H1 (cell line): ENCODE measurements at regions not wholly inside any gene's neighbourhood (a gene's known extent, or its start where the extent isn't known, plus 50 kb on each side); places are given as distances from the start of the nearest gene placed in this dataset.

Experiments used
- CTCF ChIA-PET: fragments of 300-600 bp; sonication (Branson Sonifier 250); formaldehyde crosslinking; loops from one replicate; lab custom pipeline; 2021; ENCODE audit not compliant: partially characterized antibody; lab: Charles Lee
- POLR2A ChIA-PET: fragments of 300-600 bp; sonication (Branson Sonifier 250); formaldehyde crosslinking; loops from one replicate; lab custom pipeline; 2021; ENCODE audit warnings: inconsistent platforms; ENCODE audit not compliant: partially characterized antibody; lab: Charles Lee
- DNase-seq, 2 experiments: peaks; one replicate each; pipeline versions ENCODE4 v3.0.0 to v3.0.0-alpha.2; 2010 to 2022; ENCODE audit warnings: low spot score in 2 of 2, low read depth in 1 of 2, mixed read lengths in 1 of 2
- FAIRE-seq: peaks from 2 replicates; lab custom pipeline; 2011; peaks lifted over from hg19 to GRCh38; lab: Jason Lieb, UNC
- H2AFZ ChIP-seq: 2 replicates; pipeline ENCODE4 v1.8.1; 2012; ENCODE audit warnings: low read length, inconsistent platforms
- H2AK5ac ChIP-seq: 2 replicates; pipeline ENCODE4 v1.6.1; 2013; ENCODE audit warnings: low read depth, low read length
- H2BK120ac ChIP-seq: replicated peaks from 2 replicates; pipeline ENCODE3; 2013; ENCODE audit warnings: low read depth, low read length, inconsistent platforms
- H2BK12ac ChIP-seq: 2 replicates; pipeline ENCODE4 v1.6.1; 2013; ENCODE audit warnings: low read depth, low read length
- H2BK15ac ChIP-seq: 2 replicates; pipeline ENCODE4 v1.6.1; 2013; ENCODE audit warnings: low read length
- H2BK20ac ChIP-seq: 2 replicates; pipeline ENCODE4 v1.6.1; 2013; ENCODE audit warnings: low read length
- H2BK5ac ChIP-seq: 2 replicates; pipeline ENCODE4 v1.6.1; 2013; ENCODE audit warnings: low read depth, low read length
- H3K14ac ChIP-seq: 2 replicates; pipeline ENCODE4 v1.6.1; 2013; ENCODE audit warnings: inconsistent platforms; ENCODE audit not compliant: insufficient read length
- H3K18ac ChIP-seq: 2 replicates; pipeline ENCODE4 v1.6.1; 2013; ENCODE audit warnings: low read length; ENCODE audit errors: extremely low read depth
- H3K23ac ChIP-seq: 2 replicates; pipeline ENCODE4 v1.6.1; 2013; ENCODE audit warnings: inconsistent platforms; ENCODE audit not compliant: insufficient read length
- H3K23me2 ChIP-seq: 2 replicates; pipeline ENCODE4 v1.6.1; 2013; ENCODE audit warnings: low read depth, low read length
- H3K27ac ChIP-seq: 2 replicates; pipeline ENCODE4 v1.6.1; 2011; ENCODE audit warnings: low read depth, low read length, inconsistent platforms
- H3K27me3 ChIP-seq, 4 experiments: replicated peaks in 1 of 4; 1 replicate in 1 of 4; 2 replicates in 3 of 4; pipeline versions ENCODE4 v1.6.1 to v1.8.1; 2011 to 2013; ENCODE audit warnings: low read length in 3 of 4, mild to moderate bottlenecking in 3 of 4, inconsistent platforms in 2 of 4, mixed read lengths in 2 of 4, moderate library complexity in 1 of 4; ENCODE audit not compliant: control insufficient read depth in 3 of 4, insufficient read depth in 3 of 4; ENCODE audit errors: extremely low read depth in 1 of 4
- H3K36me3 ChIP-seq, 4 experiments: 2 replicates each; pipeline versions ENCODE4 v1.6.1 to v1.8.1; 2011 to 2013; ENCODE audit warnings: mild to moderate bottlenecking in 4 of 4, low read length in 3 of 4, moderate library complexity in 2 of 4, control low read depth in 1 of 4, inconsistent platforms in 1 of 4; ENCODE audit not compliant: insufficient read depth in 4 of 4, control insufficient read depth in 2 of 4
- H3K4ac ChIP-seq: replicated peaks from 2 replicates; pipeline ENCODE3; 2013; ENCODE audit warnings: low read length, low read depth, mixed read lengths, inconsistent platforms; ENCODE audit not compliant: insufficient read length
- H3K4me1 ChIP-seq, 4 experiments: replicated peaks in 1 of 4; 1 replicate in 1 of 4; 2 replicates in 3 of 4; pipeline versions ENCODE4 v1.6.1 to v1.8.1; 2011 to 2013; ENCODE audit warnings: low read length in 3 of 4, inconsistent platforms in 2 of 4, mixed read lengths in 1 of 4; ENCODE audit not compliant: insufficient read depth in 4 of 4, control insufficient read depth in 3 of 4
- H3K4me2 ChIP-seq, 2 experiments: 2 replicates each; pipeline versions ENCODE4 v1.6.1 to v1.8.1; 2011 to 2013; ENCODE audit warnings: low read depth in 2 of 2, low read length in 2 of 2, control low read depth in 1 of 2, inconsistent platforms in 1 of 2, mild to moderate bottlenecking in 1 of 2; ENCODE audit not compliant: insufficient read depth in 1 of 2
- H3K4me3 ChIP-seq, 4 experiments: fragments of 200-600, 300-600 bp in 1 of 4; sonication (generic), shearing (Covaris generic), sonication (Bioruptor Twin) in 1 of 4; 2 replicates each; pipeline versions ENCODE4 v1.5.1 to v1.8.1; 2011 to 2016; ENCODE audit warnings: low read length in 4 of 4, low read depth in 3 of 4, control low read depth in 2 of 4, inconsistent platforms in 2 of 4, mild to moderate bottlenecking in 2 of 4, mixed read lengths in 1 of 4, moderate library complexity in 1 of 4; ENCODE audit not compliant: insufficient read depth in 2 of 4; ENCODE audit errors: extremely low read depth in 1 of 4
- H3K56ac ChIP-seq: replicated peaks from 2 replicates; pipeline ENCODE3; 2013; ENCODE audit warnings: low read depth, mild to moderate bottlenecking, mixed read lengths, low read length, inconsistent platforms; ENCODE audit not compliant: insufficient read length
- H3K79me1 ChIP-seq: 2 replicates; pipeline ENCODE4 v1.6.1; 2013; ENCODE audit warnings: low read depth, low read length, control low read depth
- H3K79me2 ChIP-seq, 2 experiments: 2 replicates each; pipeline versions ENCODE4 v1.6.1 to v1.8.1; 2012 to 2013; ENCODE audit warnings: low read length in 2 of 2, mild to moderate bottlenecking in 2 of 2, inconsistent platforms in 1 of 2; ENCODE audit not compliant: insufficient read depth in 2 of 2, control insufficient read depth in 1 of 2
- H3K9ac ChIP-seq, 4 experiments: replicated peaks in 1 of 4; 1 replicate in 1 of 4; 2 replicates in 3 of 4; pipeline versions ENCODE4 v1.6.1 to v1.8.1; 2011 to 2013; ENCODE audit warnings: low read depth in 3 of 4, low read length in 3 of 4, control low read depth in 2 of 4, mild to moderate bottlenecking in 2 of 4, moderate library complexity in 2 of 4, inconsistent platforms in 1 of 4; ENCODE audit errors: extremely low read depth in 1 of 4
- H3K9me3 ChIP-seq, 2 experiments: 2 replicates each; pipeline versions ENCODE4 v1.6.1 to v1.8.1; 2012 to 2013; ENCODE audit warnings: mild to moderate bottlenecking in 2 of 2, moderate library complexity in 2 of 2, control low read depth in 1 of 2, inconsistent platforms in 1 of 2, low read depth in 1 of 2, low read length in 1 of 2, mixed read lengths in 1 of 2; ENCODE audit not compliant: insufficient read depth in 2 of 2
- H4K20me1 ChIP-seq, 2 experiments: replicated peaks in 1 of 2; 2 replicates each; pipeline versions ENCODE3 to v1.8.1; 2011 to 2013; ENCODE audit warnings: inconsistent platforms in 2 of 2, low read length in 2 of 2, mild to moderate bottlenecking in 1 of 2; ENCODE audit not compliant: insufficient read depth in 2 of 2, control insufficient read depth in 1 of 2
- H4K5ac ChIP-seq: 2 replicates; pipeline ENCODE4 v1.6.1; 2013; ENCODE audit warnings: low read length, low read depth, mixed read lengths, inconsistent platforms; ENCODE audit not compliant: insufficient read length
- H4K8ac ChIP-seq: 2 replicates; pipeline ENCODE4 v1.8.0; 2013; ENCODE audit warnings: mild to moderate bottlenecking, moderate library complexity, low read length, inconsistent platforms; ENCODE audit not compliant: insufficient read depth; ENCODE audit errors: extremely low read depth
- H4K91ac ChIP-seq: replicated peaks from 2 replicates; pipeline ENCODE3; 2013; ENCODE audit warnings: low read length, mixed read lengths, inconsistent platforms; ENCODE audit not compliant: insufficient read length
- ASH2L ChIP-seq: fragments of 200-600, 300-600 bp; sonication (generic); IDR thresholded peaks from one replicate; pipeline ENCODE4 v1.7.1; 2017; ENCODE audit warnings: low read length

DNA sequence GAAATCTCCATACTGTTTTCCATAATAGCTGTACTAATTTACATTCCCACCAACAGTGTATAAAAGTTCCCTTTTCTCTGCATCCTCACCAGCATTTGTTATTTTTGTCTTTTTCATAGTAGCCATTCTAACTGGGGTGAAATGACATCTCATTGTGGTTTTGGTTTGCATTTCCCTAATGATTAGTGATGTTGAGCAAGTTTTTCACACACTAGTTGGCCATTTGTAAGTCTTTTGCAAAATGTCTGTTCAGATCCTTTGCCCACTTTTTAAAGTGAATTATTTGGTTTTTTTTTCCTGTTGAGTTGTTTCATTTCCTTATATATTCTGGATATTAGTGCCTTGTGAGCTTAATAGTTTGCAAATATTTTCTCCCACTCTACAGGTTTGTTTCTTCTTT, 101.0 kb upstream of the NFE2L3 start:
- CTCF ChIA-PET, result interaction anchor here (1.2 to 1.3 kb wide), 2 partner anchors 15 to 69 kb away, joined by 3 to 4 read pairs; no protein-coding TSS in a partner anchor
- no peaks in the 10 kb centered on the region for H3K36me3 ChIP-seq
- H3K4ac ChIP-seq, result no peak overlapping the region
- no peak overlapping the region for H2AFZ ChIP-seq
- no peak overlapping the region for H2AK5ac ChIP-seq
- peaks cover 0 to 4% of the 10 kb centered on the region in 2 experiments; a peak in 2 of 4 replicates for H3K9me3 ChIP-seq
- no peak overlapping the region for H3K14ac ChIP-seq
- FAIRE-seq (no peak), DNase-seq (no peak)
- no peak overlapping the region for H2BK20ac ChIP-seq
- no peak for TF ChIP-seq ASH2L
- no peak overlapping the region for H3K27ac ChIP-seq
- H3K79me2 ChIP-seq, result no peaks in the 10 kb centered on the region
- H2BK5ac ChIP-seq, result no peak overlapping the region
- H4K91ac ChIP-seq, result no peak overlapping the region
- H3K4me3 ChIP-seq, result no peak overlapping the region
- no peak overlapping the region for H3K4me2 ChIP-seq
- H3K79me1 ChIP-seq, result no peaks in the 10 kb centered on the region
- no peak overlapping the region for H3K9ac ChIP-seq
- no peak overlapping the region for H2BK12ac ChIP-seq
- H2BK15ac ChIP-seq, result no peak overlapping the region
- H4K8ac ChIP-seq, result no peak overlapping the region
- POLR2A ChIA-PET, result interaction anchor here (1.2 kb wide), 1 partner anchor 13 kb away, joined by 3 read pairs; no protein-coding TSS in a partner anchor
- no peaks in the 10 kb centered on the region for H4K20me1 ChIP-seq
- H3K56ac ChIP-seq, result no peak overlapping the region
- H3K27me3 ChIP-seq, result no peaks in the 10 kb centered on the region
- no peaks in the 10 kb centered on the region; the same call in 1 of the 2 replicates for H3K23me2 ChIP-seq
- no peaks in the 10 kb centered on the region for H3K4me1 ChIP-seq
- no peak overlapping the region for H4K5ac ChIP-seq
- H2BK120ac ChIP-seq, result no peak overlapping the region
- H3K18ac ChIP-seq, result no peak overlapping the region
- H3K23ac ChIP-seq, result no peak overlapping the region
